SIG-M5 treated with dmso at 0.1 percent for 504 hours (cell line): ENCODE measurements at regions not wholly inside any gene's neighbourhood (a gene's known extent, or its start where the extent isn't known, plus 50 kb on each side); places are given as distances from the start of the nearest gene placed in this dataset.

ENCODE experiments used
- DNase-seq: peaks from one replicate; lab custom pipeline; 2025; ENCODE audit not compliant: unreplicated experiment; lab: John Stamatoyannopoulos, UW

- DNase-seq: no peak
Measured at GRCh38 chr2:240225660-240226475, 85.4 kb upstream of the OTOS start.

DNA sequence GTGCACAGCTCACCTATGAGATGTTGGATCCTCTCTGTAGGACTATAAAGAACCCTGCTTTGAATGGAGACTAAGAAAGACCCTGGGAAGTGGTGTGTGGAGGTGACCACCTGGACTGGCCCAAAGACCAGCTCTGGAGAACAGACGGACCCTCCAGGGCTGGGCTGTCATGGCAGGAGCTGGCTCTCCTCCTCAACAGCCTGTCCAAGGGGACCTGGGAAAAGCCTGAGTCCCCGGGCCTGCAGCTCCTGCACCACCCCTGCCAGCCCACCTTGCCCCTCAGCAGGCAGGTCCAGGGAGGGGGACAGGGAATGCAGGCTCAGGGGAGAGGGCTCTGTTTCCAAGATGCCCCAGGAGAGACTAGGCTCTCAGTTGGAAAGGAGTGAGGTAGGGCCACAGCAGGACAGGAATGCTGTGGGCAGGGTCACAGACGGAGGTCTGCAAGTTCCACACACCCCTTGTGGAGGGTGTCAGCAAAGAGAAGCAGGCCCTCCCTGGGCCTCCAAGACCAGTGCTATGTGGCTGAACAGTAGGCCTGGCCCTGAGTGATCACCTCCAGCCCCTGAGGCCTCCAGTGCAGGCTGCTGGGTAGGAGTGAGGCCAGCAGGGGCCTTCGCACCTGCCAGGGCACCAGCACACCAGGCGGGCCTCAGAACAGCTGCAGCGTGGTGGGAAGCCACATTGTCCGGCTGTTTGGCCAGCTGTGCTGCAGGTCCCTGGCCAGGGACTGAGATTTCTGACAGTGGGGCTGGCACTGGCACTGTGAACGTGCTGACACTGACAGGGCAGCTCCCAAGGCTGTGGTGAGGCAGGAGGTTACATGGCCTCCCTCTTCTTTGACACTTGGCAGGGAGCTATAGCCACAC lies 86.4 kb upstream of the OTOS start:
- no peak for DNase-seq

DNA sequence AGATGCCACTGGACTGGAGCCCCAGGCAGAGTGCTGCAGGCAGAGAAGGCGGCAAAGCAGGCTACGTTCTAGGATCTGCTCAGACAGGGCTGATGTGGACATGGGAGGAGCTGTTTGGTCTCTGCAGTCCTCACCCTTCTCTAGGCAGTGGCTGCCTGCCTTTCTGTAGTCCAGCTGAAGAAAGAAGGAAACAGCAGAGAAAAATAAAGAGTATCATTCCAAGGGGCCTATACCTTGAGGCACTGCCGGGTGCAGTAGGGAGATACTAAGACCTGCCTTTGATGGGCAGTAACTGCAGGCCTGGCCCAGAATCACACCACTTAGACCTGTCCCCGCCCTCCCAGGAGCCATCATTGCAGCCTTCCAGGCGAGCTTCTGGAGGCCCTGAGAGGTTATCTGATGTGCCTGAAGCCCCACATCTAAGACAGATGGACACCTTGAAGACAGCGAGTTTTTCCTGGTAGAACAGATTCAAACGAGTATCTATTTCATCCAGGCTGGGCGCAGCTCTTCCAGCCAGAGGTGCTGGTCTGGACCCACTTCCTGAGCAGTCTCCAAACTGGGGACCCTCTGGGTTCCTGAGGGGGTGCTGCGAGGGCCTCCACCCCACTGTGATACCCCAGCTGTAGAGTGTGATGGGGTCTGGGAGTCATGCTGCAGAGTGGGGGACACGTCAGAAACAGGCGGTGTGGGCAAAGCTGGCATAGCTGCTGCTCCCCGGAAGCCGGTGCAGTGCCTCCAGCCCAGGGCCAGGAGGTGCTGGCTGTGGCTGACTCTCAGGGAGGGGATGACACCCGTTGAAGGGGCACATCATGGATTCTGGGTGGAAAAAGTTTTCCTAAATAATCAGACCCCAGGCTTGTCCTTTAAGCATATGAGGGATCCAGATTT lies 87.3 kb upstream of the OTOS start:
- no peak for DNase-seq

GRCh38 chr2:240229005-240229404 lies 88.5 kb upstream of the OTOS start:
- no peak for DNase-seq

DNA sequence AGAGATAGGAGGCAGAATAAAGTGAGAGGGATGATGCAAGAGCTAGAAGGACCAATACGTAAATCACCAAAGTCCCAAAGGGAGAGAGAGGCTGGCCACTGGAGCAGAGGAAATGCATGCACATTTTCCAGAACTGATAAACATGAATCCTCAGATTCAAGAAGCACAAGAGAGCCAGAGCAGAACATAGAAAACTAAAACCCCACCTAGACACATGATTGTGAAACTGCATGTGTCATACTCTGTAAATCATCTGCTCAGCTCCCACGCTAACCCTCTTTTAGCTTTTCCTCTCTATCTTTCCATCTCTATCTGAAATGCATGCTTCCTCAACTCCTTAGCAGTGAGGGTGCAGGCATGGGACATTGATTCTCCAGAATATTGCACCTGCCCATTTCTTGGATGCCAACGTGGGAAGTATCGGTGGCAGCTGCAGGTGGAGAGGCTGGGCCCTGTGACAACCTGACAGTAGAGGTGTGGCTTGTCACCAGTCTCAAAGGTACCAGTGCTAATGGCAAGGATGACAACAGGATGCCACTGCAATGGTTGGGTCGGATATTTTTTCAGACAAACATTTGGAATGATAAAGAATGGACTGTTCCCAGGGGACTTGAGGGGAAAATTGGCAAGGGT lies 89.3 kb upstream of the OTOS start:
- peak; percentile 51 for DNase-seq

GRCh38 chr2:240230291-240230931 lies 90.0 kb upstream of the OTOS start:
- peak; percentile 3 for DNase-seq

DNA sequence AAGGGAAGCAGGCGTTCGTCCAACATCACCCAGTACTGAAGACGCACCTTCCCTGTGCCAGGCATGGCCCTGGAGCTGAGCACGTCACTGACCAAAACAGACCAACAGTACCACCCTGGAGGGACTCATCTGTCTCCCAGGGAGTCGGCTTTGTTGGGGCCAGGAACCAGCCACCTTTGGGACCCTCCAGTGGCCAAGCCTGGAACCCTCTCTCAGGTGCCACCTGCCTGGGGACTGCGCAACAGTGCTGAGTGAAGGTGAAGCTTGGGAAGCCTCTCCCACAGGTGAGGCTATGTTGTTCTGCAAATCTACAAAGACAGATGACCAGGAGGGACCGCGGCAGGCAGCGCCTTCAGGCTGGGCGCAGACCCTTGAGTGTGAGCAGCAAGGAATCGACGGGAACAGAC lies 91.4 kb upstream of the OTOS start:
- no peak for DNase-seq

- no peak for DNase-seq
Measured at GRCh38 chr2:240232264-240232915, 91.9 kb upstream of the OTOS start.

DNA sequence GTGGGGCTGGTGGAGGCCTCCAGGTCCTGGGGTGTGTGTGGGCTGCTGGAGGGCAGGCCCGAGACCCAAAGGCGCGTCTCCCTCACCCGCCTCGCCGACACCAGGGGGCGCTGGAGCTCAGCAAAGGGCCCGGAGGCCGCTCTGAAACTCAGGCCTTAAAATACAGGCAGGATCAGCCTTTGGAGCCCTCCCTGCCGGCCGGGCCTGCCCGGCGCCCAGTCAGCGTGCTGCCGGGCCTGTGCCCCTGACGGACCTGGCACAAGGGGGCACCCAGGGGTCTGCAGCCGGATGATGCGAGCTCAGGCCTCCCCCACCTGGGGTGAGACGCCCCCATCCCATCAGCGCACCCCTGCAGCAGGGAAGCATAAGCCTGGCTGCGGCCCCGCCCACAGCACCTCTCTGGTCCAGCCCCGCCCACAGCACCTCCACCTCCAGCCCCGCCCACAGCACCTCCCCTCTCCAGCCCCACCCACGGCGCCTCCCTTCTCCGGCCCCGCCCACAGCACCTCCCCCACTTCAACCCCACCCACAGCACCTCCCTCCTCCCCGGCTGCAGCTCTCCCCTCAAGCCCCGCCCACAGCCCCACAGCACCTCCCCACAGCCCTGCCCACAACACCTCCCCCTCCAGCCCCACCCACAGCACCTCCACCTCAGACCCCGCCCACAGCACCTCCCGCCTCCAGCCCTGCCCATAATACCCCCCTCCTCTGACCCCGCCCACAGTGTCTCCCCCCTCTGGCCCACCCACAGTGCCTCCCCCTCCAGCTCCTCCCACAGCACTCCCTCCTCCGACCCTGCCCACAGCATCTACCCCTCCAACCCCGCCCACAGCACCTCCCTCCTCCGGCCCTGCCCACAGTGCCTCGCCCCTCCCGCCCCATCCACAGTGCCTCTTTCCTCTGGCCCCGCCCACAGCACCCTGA lies 92.8 kb upstream of the OTOS start:
- DNase-seq: peak; percentile 89

- peak; percentile 42 for DNase-seq
Measured at GRCh38 chr2:240233885-240234502, 93.5 kb upstream of the OTOS start.

- no peak for DNase-seq
Measured at GRCh38 chr2:240234503-240234951, 94.1 kb upstream of the OTOS start.

- no peak for DNase-seq
Measured at GRCh38 chr2:240235149-240235803, 94.8 kb upstream of the OTOS start.

DNA sequence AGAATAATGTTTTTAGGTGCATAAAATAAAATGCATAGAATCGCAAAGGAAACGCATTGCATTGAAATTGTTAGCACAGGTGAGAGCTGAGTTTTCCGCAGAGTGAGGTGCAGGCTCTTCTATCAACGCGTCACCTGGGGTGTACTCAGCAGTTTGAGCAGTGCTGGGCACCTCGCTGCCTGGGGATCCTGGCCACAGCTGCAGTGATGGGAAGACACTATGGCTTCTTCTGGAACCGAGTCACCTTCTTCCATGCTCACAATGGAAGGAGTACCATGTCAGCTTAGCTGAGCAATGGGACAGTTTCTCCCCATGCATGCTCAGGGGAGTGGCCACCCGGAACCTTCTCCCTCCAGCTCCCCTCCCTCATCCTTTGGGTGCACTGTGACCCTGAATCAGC lies 95.4 kb upstream of the OTOS start:
- DNase-seq: no peak

- DNase-seq: no peak
Measured at GRCh38 chr2:240236217-240237111, 96.0 kb upstream of the OTOS start.

DNA sequence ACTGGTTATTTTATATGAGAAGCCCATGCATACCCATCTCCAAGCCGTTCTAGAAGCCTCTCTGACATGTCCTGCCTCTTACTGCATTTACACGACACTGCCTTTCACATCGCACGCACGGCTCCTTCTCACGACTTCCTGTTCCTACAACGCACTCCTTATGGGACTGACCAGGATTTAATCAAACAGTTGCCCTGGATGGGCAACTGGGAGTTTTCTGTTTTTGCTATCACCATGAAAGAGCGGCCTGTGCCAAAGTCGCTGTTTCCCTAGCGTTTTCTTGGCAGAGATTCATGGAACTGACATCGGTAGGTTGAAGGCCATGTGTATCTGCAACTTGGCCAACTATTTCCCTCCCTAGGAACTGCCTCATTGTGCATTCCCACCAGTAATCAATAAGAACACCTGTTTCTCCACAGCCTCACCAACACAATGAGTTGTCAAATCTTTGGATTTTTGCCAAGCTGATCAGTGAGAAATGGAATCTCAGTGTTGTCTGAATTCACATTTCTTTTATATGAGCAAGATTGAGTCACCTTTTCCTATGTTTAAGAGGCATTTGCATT lies 97.2 kb upstream of the OTOS start:
- no peak for DNase-seq

DNA sequence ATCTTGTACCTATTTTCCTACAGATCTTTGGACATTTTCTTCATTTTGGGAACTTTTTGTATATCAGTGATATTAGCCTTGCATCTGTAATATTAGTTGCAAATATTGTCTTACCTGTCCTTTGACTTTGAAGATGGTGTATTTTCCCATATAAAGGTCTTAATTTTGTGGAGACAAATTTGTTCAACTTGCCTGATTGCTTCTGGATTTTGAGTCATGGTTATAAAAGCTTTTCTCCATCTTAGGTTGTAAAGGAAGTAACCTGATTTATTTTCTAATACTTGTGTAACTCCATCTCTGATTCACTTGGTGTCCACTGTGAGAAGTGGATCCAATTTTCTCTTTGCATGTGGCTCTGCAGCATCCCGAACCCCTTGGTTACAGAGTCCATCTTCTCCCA lies 97.7 kb upstream of the OTOS start:
- no peak for DNase-seq
